ENCODE measurements at regions not wholly inside any gene's neighbourhood (a gene's known extent, or its start where the extent isn't known, plus 50 kb on each side); places are given as distances from the start of the nearest gene placed in this dataset.

DNA sequence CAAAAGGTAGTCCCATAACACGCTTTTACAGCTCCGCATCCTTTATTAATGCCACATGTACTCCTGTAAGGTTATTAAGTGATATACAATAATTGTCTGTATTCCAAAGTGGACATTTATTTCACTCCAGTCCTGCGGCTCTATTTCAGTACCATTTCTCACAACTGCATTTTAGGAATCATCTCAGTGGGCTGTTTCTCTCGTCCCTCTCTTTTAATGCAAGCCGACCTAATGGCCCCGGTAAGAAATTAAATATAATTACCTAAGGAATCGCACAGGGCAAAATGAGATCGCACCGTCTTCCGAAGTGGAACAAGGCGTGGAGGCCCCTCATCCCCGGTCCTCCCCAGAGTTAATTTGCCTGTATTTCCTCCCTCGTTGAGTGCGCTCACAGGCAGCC, 216.5 kb downstream of the RAB11FIP2 start:
- TF ChIP-seq EZH2 (IDR thresholded peaks at IDR 0.05) = no peak
- TF ChIP-seq ZFX (IDR thresholded peaks at IDR 0.05) = no peak
- TF ChIP-seq, protein P1, sequence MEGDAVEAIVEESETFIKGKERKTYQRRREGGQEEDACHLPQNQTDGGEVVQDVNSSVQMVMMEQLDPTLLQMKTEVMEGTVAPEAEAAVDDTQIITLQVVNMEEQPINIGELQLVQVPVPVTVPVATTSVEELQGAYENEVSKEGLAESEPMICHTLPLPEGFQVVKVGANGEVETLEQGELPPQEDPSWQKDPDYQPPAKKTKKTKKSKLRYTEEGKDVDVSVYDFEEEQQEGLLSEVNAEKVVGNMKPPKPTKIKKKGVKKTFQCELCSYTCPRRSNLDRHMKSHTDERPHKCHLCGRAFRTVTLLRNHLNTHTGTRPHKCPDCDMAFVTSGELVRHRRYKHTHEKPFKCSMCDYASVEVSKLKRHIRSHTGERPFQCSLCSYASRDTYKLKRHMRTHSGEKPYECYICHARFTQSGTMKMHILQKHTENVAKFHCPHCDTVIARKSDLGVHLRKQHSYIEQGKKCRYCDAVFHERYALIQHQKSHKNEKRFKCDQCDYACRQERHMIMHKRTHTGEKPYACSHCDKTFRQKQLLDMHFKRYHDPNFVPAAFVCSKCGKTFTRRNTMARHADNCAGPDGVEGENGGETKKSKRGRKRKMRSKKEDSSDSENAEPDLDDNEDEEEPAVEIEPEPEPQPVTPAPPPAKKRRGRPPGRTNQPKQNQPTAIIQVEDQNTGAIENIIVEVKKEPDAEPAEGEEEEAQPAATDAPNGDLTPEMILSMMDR (IDR thresholded peaks at IDR 0.05 in 2 of 3, conservative IDR thresholded peaks at IDR 0.05 in 1 of 3; ENCODE audit: borderline replicate concordance in 1 of 3, insufficient read depth in 1 of 3, low read depth in 2 of 3, low read length in 2 of 3) = no peak
- no peak for TF ChIP-seq RAD21 (IDR thresholded peaks at IDR 0.05; ENCODE audit: low read depth)
- TF ChIP-seq FOSL1 (IDR thresholded peaks at IDR 0.05; ENCODE audit: low read depth) = no peak
- TF ChIP-seq, protein P2, sequence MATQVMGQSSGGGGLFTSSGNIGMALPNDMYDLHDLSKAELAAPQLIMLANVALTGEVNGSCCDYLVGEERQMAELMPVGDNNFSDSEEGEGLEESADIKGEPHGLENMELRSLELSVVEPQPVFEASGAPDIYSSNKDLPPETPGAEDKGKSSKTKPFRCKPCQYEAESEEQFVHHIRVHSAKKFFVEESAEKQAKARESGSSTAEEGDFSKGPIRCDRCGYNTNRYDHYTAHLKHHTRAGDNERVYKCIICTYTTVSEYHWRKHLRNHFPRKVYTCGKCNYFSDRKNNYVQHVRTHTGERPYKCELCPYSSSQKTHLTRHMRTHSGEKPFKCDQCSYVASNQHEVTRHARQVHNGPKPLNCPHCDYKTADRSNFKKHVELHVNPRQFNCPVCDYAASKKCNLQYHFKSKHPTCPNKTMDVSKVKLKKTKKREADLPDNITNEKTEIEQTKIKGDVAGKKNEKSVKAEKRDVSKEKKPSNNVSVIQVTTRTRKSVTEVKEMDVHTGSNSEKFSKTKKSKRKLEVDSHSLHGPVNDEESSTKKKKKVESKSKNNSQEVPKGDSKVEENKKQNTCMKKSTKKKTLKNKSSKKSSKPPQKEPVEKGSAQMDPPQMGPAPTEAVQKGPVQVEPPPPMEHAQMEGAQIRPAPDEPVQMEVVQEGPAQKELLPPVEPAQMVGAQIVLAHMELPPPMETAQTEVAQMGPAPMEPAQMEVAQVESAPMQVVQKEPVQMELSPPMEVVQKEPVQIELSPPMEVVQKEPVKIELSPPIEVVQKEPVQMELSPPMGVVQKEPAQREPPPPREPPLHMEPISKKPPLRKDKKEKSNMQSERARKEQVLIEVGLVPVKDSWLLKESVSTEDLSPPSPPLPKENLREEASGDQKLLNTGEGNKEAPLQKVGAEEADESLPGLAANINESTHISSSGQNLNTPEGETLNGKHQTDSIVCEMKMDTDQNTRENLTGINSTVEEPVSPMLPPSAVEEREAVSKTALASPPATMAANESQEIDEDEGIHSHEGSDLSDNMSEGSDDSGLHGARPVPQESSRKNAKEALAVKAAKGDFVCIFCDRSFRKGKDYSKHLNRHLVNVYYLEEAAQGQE (IDR thresholded peaks at IDR 0.05; ENCODE audit: low read depth) = no peak
- TF ChIP-seq POLR2A (IDR thresholded peaks at IDR 0.05; ENCODE audit: borderline replicate concordance, extremely low read depth, insufficient read depth, insufficient read length) = no peak
- no peak for TF ChIP-seq CEBPB (IDR thresholded peaks at IDR 0.05; ENCODE audit: low read depth)
- no peak for TF ChIP-seq POLR2AphosphoS5 (IDR thresholded peaks at IDR 0.05; ENCODE audit: low read depth, low read length)
- no peak for TF ChIP-seq SP1 (IDR thresholded peaks at IDR 0.05; ENCODE audit: low read depth)
- no peak for TF ChIP-seq YY1 (IDR thresholded peaks at IDR 0.05; ENCODE audit: extremely low read depth, insufficient replicate concordance, low read depth, low read length)
